Subcutaneous abdominal adipose tissue (tissue), 5 donors: ENCODE measurements at regions not wholly inside any gene's neighbourhood (a gene's known extent, or its start where the extent isn't known, plus 50 kb on each side); places are given as distances from the start of the nearest gene placed in this dataset.

Source experiments
- H3K27ac ChIP-seq: one replicate; pipeline ENCODE4 v1.7.0; 2013; ENCODE audit warnings: low read depth, mild to moderate bottlenecking, inconsistent platforms, low read length, moderate library complexity
- H3K27me3 ChIP-seq, 5 donors: one replicate each; pipeline ENCODE4 v1.7.0; 2013; ENCODE audit warnings: low read length in 5 of 5, inconsistent platforms in 1 of 5; ENCODE audit not compliant: control insufficient read depth in 5 of 5, insufficient read depth in 4 of 5
- H3K36me3 ChIP-seq, 5 donors: one replicate each; pipeline ENCODE4 v1.7.0; 2013; ENCODE audit warnings: low read length in 5 of 5; ENCODE audit not compliant: control insufficient read depth in 5 of 5, insufficient read depth in 5 of 5
- H3K4me1 ChIP-seq, 5 donors: one replicate each; pipeline ENCODE4 v1.7.0; 2013; ENCODE audit warnings: low read length in 5 of 5, mild to moderate bottlenecking in 3 of 5, moderate library complexity in 1 of 5; ENCODE audit not compliant: control insufficient read depth in 5 of 5, insufficient read depth in 5 of 5
- H3K4me3 ChIP-seq, 5 donors: one replicate each; pipeline ENCODE4 v1.7.0; 2013; ENCODE audit warnings: low read length in 5 of 5, low read depth in 1 of 5
- H3K9ac ChIP-seq, 5 donors: one replicate each; pipeline ENCODE4 v1.7.0; 2013; ENCODE audit warnings: low read length in 5 of 5, mild to moderate bottlenecking in 4 of 5, moderate library complexity in 3 of 5
- H3K9me3 ChIP-seq, 5 donors: one replicate each; pipeline ENCODE4 v1.7.0; 2013; ENCODE audit warnings: low read length in 5 of 5; ENCODE audit not compliant: control insufficient read depth in 5 of 5
- donor health status: healthy.
- donor health status: healthy.
- donor health status: healthy.
- donor health status: healthy.
- donor health status: healthy.

GRCh38 chr12:25810683-25811082 lies 147.8 kb upstream of the RASSF8 start:
- Histone ChIP-seq H3K9me3 (peaks cover 0 to 5% (median 0%) of the 10 kb centered on the region in 5 donors), H3K27ac (no peak overlapping the region), H3K36me3 (no peaks in the 10 kb centered on the region), H3K4me3 (no peak overlapping the region), H3K9ac (no peak overlapping the region), H3K4me1 (no peaks in the 10 kb centered on the region), H3K27me3 (no peaks in the 10 kb centered on the region)

DNA sequence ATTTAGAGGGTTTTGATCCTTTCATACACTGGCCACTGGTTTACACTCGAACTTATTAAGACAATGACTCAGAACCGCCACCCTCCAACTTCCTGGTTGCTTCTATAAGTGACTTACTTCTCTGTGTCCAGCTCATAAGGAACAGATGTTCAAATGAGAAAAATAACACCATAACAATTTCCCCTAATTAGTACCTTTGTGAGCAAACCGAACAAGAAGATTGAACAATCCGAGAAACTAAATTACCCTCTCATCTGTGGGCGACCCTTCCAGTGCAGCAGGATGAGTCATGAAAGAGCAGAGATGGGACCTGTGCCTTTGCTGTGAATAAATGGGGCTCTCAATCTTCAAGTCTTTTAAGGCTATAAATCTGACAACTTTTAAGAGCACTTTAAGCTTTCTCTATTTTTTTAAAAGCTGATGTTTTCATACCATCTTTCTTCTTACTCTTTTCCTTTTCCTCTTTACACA lies 146.8 kb upstream of the RASSF8 start:
- no peaks in the 10 kb centered on the region for H3K4me1 ChIP-seq
- H3K4me3 ChIP-seq = no peak overlapping the region
- no peak overlapping the region for H3K9ac ChIP-seq
- H3K27me3 ChIP-seq = no peaks in the 10 kb centered on the region
- peaks cover 0 to 5% (median 0%) of the 10 kb centered on the region in 5 donors for H3K9me3 ChIP-seq
- no peaks in the 10 kb centered on the region for H3K36me3 ChIP-seq
- H3K27ac ChIP-seq = no peak overlapping the region

- H3K9ac ChIP-seq = no peak overlapping the region
- peaks cover 0 to 5% (median 0%) of the 10 kb centered on the region in 5 donors for H3K9me3 ChIP-seq
- H3K4me3 ChIP-seq = no peak overlapping the region
- no peaks in the 10 kb centered on the region for H3K27me3 ChIP-seq
- no peak overlapping the region for H3K27ac ChIP-seq
- no peaks in the 10 kb centered on the region for H3K36me3 ChIP-seq
- no peaks in the 10 kb centered on the region for H3K4me1 ChIP-seq
These were observed 146.2 kb upstream of the RASSF8 start for GRCh38 chr12:25812295-25812694.

- Histone ChIP-seq H3K4me1 (no peaks in the 10 kb centered on the region), H3K36me3 (no peaks in the 10 kb centered on the region), H3K27ac (no peak overlapping the region), H3K4me3 (no peak overlapping the region), H3K9ac (no peak overlapping the region), H3K27me3 (no peaks in the 10 kb centered on the region), H3K9me3 (peaks cover 0 to 5% (median 0%) of the 10 kb centered on the region in 5 donors)
These were observed 144.6 kb upstream of the RASSF8 start for GRCh38 chr12:25813843-25814242.

DNA sequence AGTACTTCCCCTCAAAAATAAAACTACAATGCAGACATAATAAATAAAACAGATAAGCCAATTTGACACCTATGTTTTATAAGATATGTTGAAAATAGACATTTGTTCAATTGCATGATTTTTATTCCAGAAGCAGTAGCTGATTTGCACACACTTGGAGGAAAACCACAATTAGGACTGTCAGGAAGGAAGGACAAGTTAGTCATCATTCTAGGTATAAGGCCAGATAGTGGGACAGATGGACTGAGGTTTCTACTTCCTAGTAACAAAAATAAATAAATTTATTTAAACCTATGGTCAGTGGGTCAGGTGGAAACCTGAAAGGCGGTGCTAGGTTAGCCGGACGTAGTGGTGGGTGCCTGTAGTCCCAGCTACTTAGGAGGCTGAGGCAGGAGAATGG lies 141.8 kb upstream of the RASSF8 start:
- no peaks in the 10 kb centered on the region for H3K27me3 ChIP-seq
- no peak overlapping the region for H3K4me3 ChIP-seq
- no peak overlapping the region for H3K9ac ChIP-seq
- H3K4me1 ChIP-seq = no peaks in the 10 kb centered on the region
- no peaks in the 10 kb centered on the region for H3K36me3 ChIP-seq
- peaks cover 0 to 5% (median 0%) of the 10 kb centered on the region in 5 donors for H3K9me3 ChIP-seq
- no peak overlapping the region for H3K27ac ChIP-seq

GRCh38 chr12:25817166-25817565 lies 141.3 kb upstream of the RASSF8 start:
- Histone ChIP-seq H3K9ac (no peak overlapping the region), H3K4me3 (no peak overlapping the region), H3K27ac (no peak overlapping the region), H3K9me3 (peaks cover 0 to 5% (median 0%) of the 10 kb centered on the region in 5 donors), H3K27me3 (no peaks in the 10 kb centered on the region), H3K4me1 (no peaks in the 10 kb centered on the region), H3K36me3 (no peaks in the 10 kb centered on the region)

- Histone ChIP-seq H3K9ac (no peak overlapping the region), H3K9me3 (peaks cover 0 to 5% (median 0%) of the 10 kb centered on the region in 5 donors), H3K27me3 (no peaks in the 10 kb centered on the region)
These were observed 139.7 kb upstream of the RASSF8 start for GRCh38 chr12:25818596-25819390.

DNA sequence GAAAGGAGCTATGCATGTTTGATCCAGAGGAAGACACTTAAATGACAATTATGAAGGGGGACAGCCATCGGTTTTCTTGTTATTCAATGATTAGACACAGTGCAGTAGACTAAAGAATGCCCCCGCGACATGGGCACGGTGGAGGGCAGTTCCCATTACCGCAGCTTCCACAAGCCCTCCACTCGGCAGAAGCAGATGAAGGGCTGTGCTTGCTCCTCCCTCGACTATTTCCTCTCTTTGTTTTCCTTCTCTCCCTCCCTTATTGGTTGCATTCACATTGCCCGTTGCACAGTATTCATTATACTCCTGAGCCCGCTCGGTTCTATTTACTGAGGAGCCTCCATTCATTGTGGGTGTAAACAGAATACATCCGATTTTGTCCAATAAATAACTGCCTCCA lies 138.8 kb upstream of the RASSF8 start:
- Histone ChIP-seq H3K9ac (no peak overlapping the region), H3K4me3 (no peak overlapping the region), H3K9me3 (peaks cover 0 to 5% (median 0%) of the 10 kb centered on the region in 5 donors), H3K27ac (no peak overlapping the region), H3K36me3 (no peaks in the 10 kb centered on the region), H3K27me3 (no peaks in the 10 kb centered on the region), H3K4me1 (peaks cover 0 to 4% (median 3%) of the 10 kb centered on the region in 5 donors)

More at GRCh38 chr12:25818596-25819390, 139.7 kb upstream of the RASSF8 start:
- H3K4me3 ChIP-seq = no peak overlapping the region
- H3K27ac ChIP-seq = no peak overlapping the region
- H3K4me1 ChIP-seq = no peaks in the 10 kb centered on the region
- no peaks in the 10 kb centered on the region for H3K36me3 ChIP-seq

DNA sequence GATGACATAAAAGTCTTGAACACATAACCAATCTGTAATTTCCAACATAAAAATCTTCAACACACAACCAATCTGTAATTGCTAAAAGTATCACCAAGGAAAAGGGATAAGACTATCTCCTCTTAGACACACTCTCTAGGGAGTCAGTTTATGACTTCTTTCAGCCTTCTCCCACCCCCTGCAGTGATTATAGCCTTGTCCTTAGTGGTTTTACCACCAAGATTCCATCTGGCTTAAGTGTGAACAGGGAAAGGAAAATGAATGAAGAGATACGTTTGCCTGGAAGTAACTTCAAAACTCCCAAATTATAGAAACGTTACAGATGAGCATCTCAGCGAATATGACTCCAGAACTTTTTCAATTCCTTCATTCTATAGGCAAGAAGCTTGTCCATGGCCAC lies 136.2 kb upstream of the RASSF8 start:
- H3K9ac ChIP-seq = no peak overlapping the region
- peaks cover 0 to 4% (median 0%) of the 10 kb centered on the region in 5 donors for H3K9me3 ChIP-seq
- peaks cover 0 to 10% (median 7%) of the 10 kb centered on the region in 5 donors for H3K4me1 ChIP-seq
- no peaks in the 10 kb centered on the region for H3K27me3 ChIP-seq
- H3K4me3 ChIP-seq = no peak overlapping the region
- H3K36me3 ChIP-seq = no peaks in the 10 kb centered on the region
- no peak overlapping the region for H3K27ac ChIP-seq

DNA sequence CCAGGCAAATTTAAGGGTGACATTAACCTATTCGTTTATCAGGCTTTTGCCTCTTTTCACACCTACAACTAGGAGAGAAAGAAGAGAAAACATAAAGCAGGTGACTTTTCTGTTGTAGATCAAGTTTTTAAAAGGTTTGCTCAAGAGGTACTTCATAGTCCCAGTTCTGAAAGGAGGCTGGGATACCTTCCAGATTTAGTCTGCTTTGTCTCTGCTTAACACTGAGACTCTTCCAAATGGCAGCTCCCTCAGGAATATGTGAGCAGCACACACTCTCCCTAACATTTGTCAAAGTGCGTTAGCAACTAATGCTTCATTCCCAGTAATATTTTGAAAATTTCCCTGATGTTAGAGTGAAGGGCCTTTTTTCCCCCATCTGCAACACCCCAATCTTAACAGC lies 133.7 kb upstream of the RASSF8 start:
- Histone ChIP-seq H3K9me3 (no peaks in the 10 kb centered on the region), H3K4me1 (peaks cover 0 to 10% (median 7%) of the 10 kb centered on the region in 5 donors), H3K36me3 (no peaks in the 10 kb centered on the region), H3K9ac (no peak overlapping the region), H3K27ac (no peak overlapping the region), H3K4me3 (no peak overlapping the region), H3K27me3 (no peaks in the 10 kb centered on the region)
